DMS114 treated with DMSO at 0.1 percent for 48 hours (cell line): ENCODE measurements at regions not wholly inside any gene's neighbourhood (a gene's known extent, or its start where the extent isn't known, plus 50 kb on each side); places are given as distances from the start of the nearest gene placed in this dataset.

ENCODE experiments used
- DNase-seq: peaks from one replicate; lab custom pipeline; 2025; ENCODE audit not compliant: unreplicated experiment; lab: John Stamatoyannopoulos, UW

GRCh38 chr5:33315189-33315588 is 125.6 kb upstream of the TARS1 start:
- DNase-seq: no peak

GRCh38 chr5:33316773-33317172 is 124.0 kb upstream of the TARS1 start:
- DNase-seq: no peak

GRCh38 chr5:33317271-33317670 is 123.5 kb upstream of the TARS1 start:
- no peak for DNase-seq

- DNase-seq: no peak
Observed at GRCh38 chr5:33319151-33319550, 121.6 kb upstream of the TARS1 start.

GRCh38 chr5:33319841-33320240 is 120.9 kb upstream of the TARS1 start:
- DNase-seq: no peak

- no peak for DNase-seq
Observed at GRCh38 chr5:33321026-33321425, 119.7 kb upstream of the TARS1 start.

- no peak for DNase-seq
Observed at GRCh38 chr5:33322632-33323031, 118.1 kb upstream of the TARS1 start.

GRCh38 chr5:33324667-33325307 is 116.0 kb upstream of the TARS1 start:
- no peak for DNase-seq

GRCh38 chr5:33328818-33329217 is 111.9 kb upstream of the TARS1 start:
- no peak for DNase-seq

- no peak for DNase-seq
Observed at GRCh38 chr5:33329891-33330290, 110.9 kb upstream of the TARS1 start.

GRCh38 chr5:33330426-33330825 is 110.3 kb upstream of the TARS1 start:
- DNase-seq: no peak

- no peak for DNase-seq
Observed at GRCh38 chr5:33330992-33331391, 109.8 kb upstream of the TARS1 start.

- no peak for DNase-seq
Observed at GRCh38 chr5:33332804-33333203, 108.0 kb upstream of the TARS1 start.

GRCh38 chr5:33334829-33335228 is 105.9 kb upstream of the TARS1 start:
- no peak for DNase-seq

- DNase-seq: no peak
Observed at GRCh38 chr5:33336891-33337636, 103.7 kb upstream of the TARS1 start.

- no peak for DNase-seq
Observed at GRCh38 chr5:33337637-33337992, 103.2 kb upstream of the TARS1 start.

- DNase-seq: no peak
Observed at GRCh38 chr5:33338336-33339110, 102.2 kb upstream of the TARS1 start.

- no peak for DNase-seq
Observed at GRCh38 chr5:33339413-33339812, 101.4 kb upstream of the TARS1 start.

- no peak for DNase-seq
Observed at GRCh38 chr5:33340195-33340594, 100.6 kb upstream of the TARS1 start.

GRCh38 chr5:33341351-33341750 is 99.4 kb upstream of the TARS1 start:
- no peak for DNase-seq

GRCh38 chr5:33343676-33344327 is 97.0 kb upstream of the TARS1 start:
- DNase-seq: no peak

GRCh38 chr5:33346534-33346933 is 94.2 kb upstream of the TARS1 start:
- no peak for DNase-seq
